ENCODE measurements at regions not wholly inside any gene's neighbourhood (a gene's known extent, or its start where the extent isn't known, plus 50 kb on each side); places are given as distances from the start of the nearest gene placed in this dataset.

GRCh38 chr5:56311306-56311905, 78.3 kb upstream of the ANKRD55 start:
- TF ChIP-seq EZH2 (IDR thresholded peaks at IDR 0.05; ENCODE audit: insufficient read depth, poor library complexity, severe bottlenecking) (no peak), EZH2phosphoT487 (IDR thresholded peaks at IDR 0.05; ENCODE audit: insufficient read depth, low read depth) (no peak)

All from GM23248 (cell line).